Uterus (tissue), 2 donors: ENCODE measurements at regions not wholly inside any gene's neighbourhood (a gene's known extent, or its start where the extent isn't known, plus 50 kb on each side); places are given as distances from the start of the nearest gene placed in this dataset.

Source experiments
- CTCF ChIP-seq, 4 experiments: fragments of 200-600 bp in 2 of 4; fragments of 450-650 bp in 2 of 4; sonication (generic) in 2 of 4; IDR thresholded peaks; one replicate each; pipeline ENCODE4 v1.5.1; 2016 to 2019; ENCODE audit warnings: antibody characterized with exemption in 4 of 4, mild to moderate bottlenecking in 2 of 4, moderate library complexity in 1 of 4
- POLR2A ChIP-seq, 2 donors: fragments of 450-650 bp; IDR thresholded peaks; one replicate each; pipeline ENCODE4 v1.6.1; 2016; ENCODE audit warnings: antibody characterized with exemption in 2 of 2, mild to moderate bottlenecking in 1 of 2, moderate library complexity in 1 of 2

- TF ChIP-seq CTCF (IDR thresholded peaks at IDR 0.05) (no peak), POLR2A (IDR thresholded peaks at IDR 0.05) (no peak)
Observed at GRCh38 chr13:90395846-90396245, 951.6 kb upstream of the MIR17HG start.
